GM19025 (cell line): ENCODE measurements at regions not wholly inside any gene's neighbourhood (a gene's known extent, or its start where the extent isn't known, plus 50 kb on each side); places are given as distances from the start of the nearest gene placed in this dataset.
"Not testable (repeated sequence)": the region's sequence is repeated elsewhere in the genome, so short reads cannot be mapped to it uniquely, and the experiment has no call there.

Source experiments
- ATAC-seq: cut with Tn5 transposase; IDR thresholded peaks from one replicate; pipeline ENCODE4 v1.9.1; 2021; ENCODE audit warnings: mild to moderate bottlenecking, low read depth, moderate library complexity; ENCODE audit not compliant: unreplicated experiment

- no peak for ATAC-seq
These were observed 138.6 kb downstream of the KCNRG start for GRCh38 chr13:50153876-50154275.

GRCh38 chr13:50154697-50155096 is 139.5 kb downstream of the KCNRG start:
- ATAC-seq = no peak

GRCh38 chr13:50156140-50156539 is 140.9 kb downstream of the KCNRG start:
- ATAC-seq = no peak

GRCh38 chr13:50156561-50157127 is 141.4 kb downstream of the KCNRG start:
- no peak for ATAC-seq

- ATAC-seq = no peak
These were observed 143.3 kb downstream of the KCNRG start for GRCh38 chr13:50158385-50159165.

- no peak for ATAC-seq
These were observed 144.4 kb downstream of the KCNRG start for GRCh38 chr13:50159607-50160006.

- no peak for ATAC-seq
These were observed 145.8 kb downstream of the KCNRG start for GRCh38 chr13:50161052-50161451.

GRCh38 chr13:50162001-50162400 is 146.8 kb downstream of the KCNRG start:
- no peak for ATAC-seq

GRCh38 chr13:50162567-50162966 is 147.3 kb downstream of the KCNRG start:
- ATAC-seq = no peak

- ATAC-seq = no peak
These were observed 152.1 kb downstream of the KCNRG start for GRCh38 chr13:50167224-50167947.

- no peak for ATAC-seq
These were observed 152.7 kb downstream of the KCNRG start for GRCh38 chr13:50167967-50168366.

- no peak for ATAC-seq
These were observed 153.5 kb downstream of the KCNRG start for GRCh38 chr13:50168786-50169185.

- no peak for ATAC-seq
These were observed 155.3 kb downstream of the KCNRG start for GRCh38 chr13:50170447-50171037.

GRCh38 chr13:50171590-50172282 is 156.5 kb downstream of the KCNRG start:
- ATAC-seq = no peak

GRCh38 chr13:50173045-50173444 is 157.8 kb downstream of the KCNRG start:
- not testable (repeated sequence) for ATAC-seq

- no peak for ATAC-seq
These were observed 159.4 kb downstream of the KCNRG start for GRCh38 chr13:50174630-50175029.

GRCh38 chr13:50179977-50180376 is 164.7 kb downstream of the KCNRG start:
- ATAC-seq = no peak

GRCh38 chr13:50185769-50186763 is 170.8 kb downstream of the KCNRG start:
- ATAC-seq = not testable (repeated sequence)

- no peak for ATAC-seq
These were observed 172.2 kb downstream of the KCNRG start for GRCh38 chr13:50187352-50188029.
